VCaP (cell line): ENCODE measurements at regions not wholly inside any gene's neighbourhood (a gene's known extent, or its start where the extent isn't known, plus 50 kb on each side); places are given as distances from the start of the nearest gene placed in this dataset.

ENCODE experiments used
- H3K27ac ChIP-seq: fragments of 450-650 bp; 2 replicates; pipeline ENCODE4 v1.5.1; 2017
- CTCF ChIP-seq: fragments of 450-650 bp; conservative IDR thresholded peaks from 2 replicates; pipeline ENCODE4 v1.5.1; 2017; ENCODE audit warnings: mild to moderate bottlenecking, moderate library complexity

- no peak for TF ChIP-seq CTCF
Measured at GRCh38 chr6:129947797-129948196, 70.6 kb upstream of the L3MBTL3 start.

GRCh38 chr6:129946439-129947140 lies 71.8 kb upstream of the L3MBTL3 start:
- no peak overlapping the region for H3K27ac ChIP-seq
- TF ChIP-seq CTCF: no peak

More at GRCh38 chr6:129947797-129948196, 70.6 kb upstream of the L3MBTL3 start:
- no peak overlapping the region for H3K27ac ChIP-seq

GRCh38 chr6:129943637-129944271 lies 74.6 kb upstream of the L3MBTL3 start:
- no peak overlapping the region for H3K27ac ChIP-seq
- no peak for TF ChIP-seq CTCF

- TF ChIP-seq CTCF: no peak
- no peak overlapping the region for H3K27ac ChIP-seq
Measured at GRCh38 chr6:129940454-129941195, 77.8 kb upstream of the L3MBTL3 start.

- peak overlapping the region; percentile 70 for H3K27ac ChIP-seq
- no peak for TF ChIP-seq CTCF
Measured at GRCh38 chr6:129938249-129939020, 77.3 kb upstream of the TMEM244 start.

- peak; percentile 79 for TF ChIP-seq CTCF
- H3K27ac ChIP-seq: no peak overlapping the region
Measured at GRCh38 chr6:129936329-129937165, 75.4 kb upstream of the TMEM244 start.
